ENCODE measurements at regions not wholly inside any gene's neighbourhood (a gene's known extent, or its start where the extent isn't known, plus 50 kb on each side); places are given as distances from the start of the nearest gene placed in this dataset.
A peak's percentile ranks its signal among the peaks of the same experiment; 100 is the strongest.

DNA sequence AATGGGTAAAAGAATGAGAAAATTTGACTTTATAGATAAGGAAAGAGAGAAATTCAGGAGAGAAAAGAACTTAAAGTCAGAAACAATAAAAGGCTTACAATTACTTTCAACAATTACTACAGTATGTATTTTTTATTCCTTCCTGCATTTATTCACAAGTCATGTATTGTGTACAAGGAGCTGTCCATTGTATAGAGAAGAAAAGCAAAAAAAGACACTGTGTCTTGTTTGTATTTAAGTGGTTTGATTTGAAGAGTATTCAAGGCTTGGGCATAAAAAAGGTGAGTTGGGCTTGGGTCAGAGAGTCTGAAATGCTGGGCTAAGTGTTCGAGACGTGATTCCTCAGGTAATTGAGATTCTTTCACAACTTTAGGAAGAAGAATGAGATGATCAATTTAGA is 394.2 kb upstream of the ROBO2 start:
- DNase-seq, result no peak

DNA sequence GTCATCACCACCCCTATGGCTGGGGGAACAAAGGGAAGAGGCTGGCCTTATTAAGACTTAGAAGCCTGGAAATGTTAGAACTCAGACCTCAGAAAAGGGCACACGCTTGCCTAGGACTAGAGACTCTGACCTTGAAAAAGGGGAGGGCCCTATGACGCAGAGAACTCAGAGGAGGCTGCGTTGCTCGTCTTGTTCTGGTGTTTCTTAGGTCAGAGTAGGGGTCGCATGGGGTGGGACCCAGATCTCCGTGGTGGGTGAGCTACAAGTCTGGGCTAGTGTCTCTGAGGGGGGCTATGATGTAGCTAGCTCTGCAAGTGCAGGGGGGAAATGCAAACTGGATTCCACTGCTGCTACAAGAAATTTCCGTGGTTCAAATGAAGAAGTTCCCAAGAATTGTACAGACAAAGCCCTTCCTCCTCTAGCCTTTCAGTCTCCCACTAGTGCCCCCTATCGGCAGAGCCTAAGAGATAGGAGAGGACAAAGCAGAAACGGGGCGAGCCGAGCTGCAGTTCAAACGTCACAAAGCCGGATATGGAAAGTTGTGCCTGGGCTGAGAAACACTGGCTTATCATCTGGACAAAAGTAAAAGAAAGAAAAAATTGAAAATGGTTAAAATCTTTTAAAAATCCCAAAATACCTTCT is 392.9 kb upstream of the ROBO2 start:
- no peak for DNase-seq

GRCh38 chr3:76651784-76652183 is 388.1 kb upstream of the ROBO2 start:
- DNase-seq, result no peak

DNA sequence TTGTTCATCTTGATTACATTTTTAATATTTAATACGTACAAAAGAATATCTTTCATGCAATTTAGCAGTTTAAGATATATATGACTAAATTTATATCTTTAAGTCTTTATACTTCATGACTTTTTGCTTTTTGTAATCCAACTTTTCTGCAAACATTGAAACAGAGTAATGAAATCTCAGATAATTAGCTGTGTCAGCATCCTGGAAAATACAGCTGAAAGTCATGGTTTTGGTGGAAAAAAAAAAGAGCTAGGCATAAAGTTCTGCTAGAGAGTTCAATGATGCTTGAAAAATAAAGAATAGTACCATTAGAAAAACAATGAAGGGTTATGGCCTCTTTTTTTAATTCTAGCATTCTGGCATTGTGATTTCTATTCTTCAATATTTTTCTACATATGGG is 387.4 kb upstream of the ROBO2 start:
- DNase-seq, result no peak

- DNase-seq, result no peak
These were observed 386.2 kb upstream of the ROBO2 start for GRCh38 chr3:76653640-76654251.

DNA sequence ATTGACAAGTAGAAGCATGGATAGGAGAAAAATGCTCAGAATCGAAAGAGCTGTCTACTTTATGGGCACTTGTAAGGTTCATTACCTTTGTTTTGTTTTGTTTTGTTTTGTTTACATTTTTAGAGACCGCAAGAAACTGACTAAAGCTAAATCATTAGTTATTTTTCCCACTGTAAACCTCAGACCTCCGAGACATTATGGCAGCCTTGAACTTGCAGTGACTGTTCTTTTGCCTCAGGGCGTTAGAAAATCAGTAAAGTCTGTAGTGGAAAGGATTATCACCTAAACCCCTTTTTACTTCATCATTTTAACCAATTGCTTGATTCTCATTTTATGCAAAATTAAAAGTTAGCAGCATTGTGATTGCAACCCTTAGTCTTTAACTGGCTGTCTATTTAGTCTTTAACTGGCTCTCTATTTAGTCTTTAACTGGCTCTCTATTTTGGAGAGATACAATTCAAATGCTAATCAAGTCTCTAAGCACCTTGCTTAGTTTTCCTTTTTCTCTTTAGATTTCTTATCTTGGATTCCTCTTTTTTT is 383.3 kb upstream of the ROBO2 start:
- no peak for DNase-seq

GRCh38 chr3:76657909-76658308 is 382.0 kb upstream of the ROBO2 start:
- no peak for DNase-seq

DNA sequence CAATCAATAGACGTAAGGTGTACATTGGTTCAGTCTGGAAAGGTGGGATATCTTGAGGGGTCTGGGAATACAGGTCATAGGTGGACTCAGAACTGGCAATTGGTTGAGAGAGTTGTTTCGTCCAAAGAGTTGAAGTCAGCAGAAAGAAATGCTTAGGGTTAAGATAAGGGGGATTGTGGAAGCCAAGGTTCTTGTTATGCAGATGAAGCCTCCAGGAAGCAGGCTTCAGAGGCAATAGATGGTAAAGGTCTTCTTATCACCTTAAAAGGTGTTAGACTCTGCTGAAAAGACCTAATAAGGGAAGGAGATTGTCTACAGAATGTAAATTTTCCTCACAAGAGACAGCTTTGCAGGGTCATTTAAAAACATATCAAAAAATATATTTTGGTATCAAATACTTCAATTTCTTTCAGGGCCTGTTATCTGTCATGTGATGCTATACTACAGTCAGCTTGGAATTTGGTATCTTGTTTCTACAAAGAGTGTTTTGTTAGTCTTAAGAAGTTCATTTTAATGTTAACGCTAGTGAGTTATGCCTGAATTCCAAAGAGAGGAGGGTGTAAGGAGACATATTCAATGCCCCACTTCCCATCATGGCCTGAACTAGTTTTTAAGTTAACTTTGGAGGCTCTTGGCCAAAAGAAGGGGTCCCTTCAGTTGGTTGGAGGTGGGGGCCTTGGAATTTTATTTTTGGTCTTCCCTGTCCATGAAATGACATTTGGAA is 378.2 kb upstream of the ROBO2 start:
- DNase-seq, result no peak

DNA sequence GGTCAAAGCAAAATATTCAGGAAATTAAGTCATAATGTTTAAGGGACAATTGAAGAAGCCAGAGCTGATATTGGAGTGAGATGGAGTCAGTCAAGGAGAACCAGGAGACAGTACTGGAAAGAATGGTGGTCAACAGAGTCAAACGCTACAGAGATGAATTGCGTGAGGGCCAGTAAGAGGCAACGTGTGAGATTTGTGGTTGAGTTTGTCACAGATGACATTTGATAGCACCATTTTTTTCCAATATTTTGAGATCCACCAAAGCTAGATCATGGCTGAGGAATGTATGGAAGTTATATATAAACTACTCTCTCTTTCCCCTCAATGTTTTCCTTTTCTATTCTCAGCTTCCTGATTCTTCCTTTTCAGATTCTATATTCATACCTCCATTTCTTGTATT is 375.1 kb upstream of the ROBO2 start:
- DNase-seq, result no peak

DNA sequence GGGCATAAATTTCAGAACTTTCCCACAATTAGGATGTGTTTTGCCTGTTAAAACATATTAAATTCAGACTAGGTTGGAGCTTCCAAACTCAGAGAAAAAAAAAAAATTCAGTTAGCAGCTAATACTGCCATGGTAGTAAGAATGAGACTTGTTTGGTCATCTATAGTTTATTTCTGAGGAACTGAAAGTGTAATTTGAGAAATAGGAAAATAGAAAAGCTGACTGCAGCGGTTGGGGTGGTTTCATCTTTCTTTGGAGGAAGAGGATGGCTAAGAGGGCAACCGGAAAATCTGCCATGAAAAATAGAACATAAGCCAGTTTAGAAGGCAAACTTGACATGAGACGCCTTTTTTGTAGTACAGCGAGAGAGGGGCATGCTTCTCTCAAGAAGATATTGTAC is 371.2 kb upstream of the ROBO2 start:
- DNase-seq, result no peak

GRCh38 chr3:76669322-76669721 is 370.6 kb upstream of the ROBO2 start:
- DNase-seq, result no peak

DNA sequence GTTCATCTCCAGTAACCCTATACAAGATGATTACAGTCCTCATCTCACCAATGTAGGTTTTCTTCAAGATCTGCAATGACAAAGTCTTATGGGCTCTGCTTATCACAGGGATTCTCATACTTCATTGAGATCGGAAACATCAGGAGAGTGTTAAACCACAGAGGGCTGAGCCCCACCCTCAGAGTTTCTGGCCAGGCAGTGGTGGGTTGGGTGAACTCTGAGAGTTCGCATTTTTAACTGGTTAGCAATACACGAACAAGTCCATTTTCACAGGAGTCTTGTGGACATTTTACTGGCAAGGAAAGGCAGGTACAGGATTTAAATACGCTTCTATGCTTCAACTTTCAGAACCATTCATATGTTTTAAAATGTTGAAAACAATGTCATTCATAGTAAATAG is 366.7 kb upstream of the ROBO2 start:
- no peak for DNase-seq

DNA sequence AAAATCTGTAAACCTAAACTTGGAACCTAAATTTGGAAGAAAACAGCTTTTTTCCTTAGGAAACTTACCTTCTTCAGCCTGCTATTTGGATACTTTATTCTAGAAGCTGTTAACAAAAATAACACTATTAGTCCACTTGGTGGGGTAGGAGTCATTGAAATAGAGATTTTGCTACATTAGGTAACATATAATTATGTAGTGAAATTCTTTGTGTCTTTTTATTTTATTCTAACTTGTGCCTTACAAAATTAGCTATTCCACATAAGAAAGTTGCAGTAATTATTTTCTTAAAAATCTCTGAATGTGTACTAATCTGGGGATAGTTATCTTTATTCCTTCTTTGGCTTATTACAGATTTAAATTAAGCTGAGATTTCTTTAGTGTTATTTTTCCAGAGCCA is 360.4 kb upstream of the ROBO2 start:
- no peak for DNase-seq

DNA sequence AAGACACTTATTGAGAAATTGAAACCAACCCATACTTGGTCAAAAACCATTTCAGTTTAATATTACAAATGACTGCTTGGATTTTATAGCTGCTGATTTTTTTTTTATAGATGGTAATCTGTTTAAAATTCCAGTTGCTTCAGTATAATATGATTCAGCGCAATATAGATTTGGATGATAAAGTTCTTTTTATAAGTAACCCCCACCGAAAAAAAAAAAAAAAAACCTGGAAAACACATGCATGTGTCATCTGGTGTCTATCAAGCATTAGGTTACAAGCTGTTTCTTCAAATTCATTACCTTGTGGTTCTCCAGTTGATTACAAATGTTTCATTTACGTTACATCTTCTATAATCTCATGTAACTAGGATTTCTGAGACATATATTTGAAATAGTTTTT is 356.6 kb upstream of the ROBO2 start:
- DNase-seq, result no peak

DNA sequence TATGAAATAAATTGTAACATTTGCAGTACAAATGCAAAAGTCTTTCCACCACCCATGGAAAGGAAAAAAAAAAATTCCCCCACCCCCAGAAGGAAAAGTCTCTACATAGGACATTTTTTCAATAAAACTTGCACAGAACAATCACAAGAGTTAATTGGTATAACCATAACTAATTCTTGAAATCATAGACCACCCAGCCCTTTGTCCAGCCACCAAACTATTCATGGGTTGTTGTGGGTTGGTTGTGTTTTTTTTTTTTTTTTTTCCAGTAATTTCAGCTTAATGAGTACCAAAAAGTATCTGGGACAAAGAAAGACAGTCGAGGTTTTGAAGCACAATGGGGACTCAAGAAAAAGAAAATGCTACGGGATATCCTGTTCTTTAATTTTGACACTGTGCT is 355.0 kb upstream of the ROBO2 start:
- no peak for DNase-seq

DNA sequence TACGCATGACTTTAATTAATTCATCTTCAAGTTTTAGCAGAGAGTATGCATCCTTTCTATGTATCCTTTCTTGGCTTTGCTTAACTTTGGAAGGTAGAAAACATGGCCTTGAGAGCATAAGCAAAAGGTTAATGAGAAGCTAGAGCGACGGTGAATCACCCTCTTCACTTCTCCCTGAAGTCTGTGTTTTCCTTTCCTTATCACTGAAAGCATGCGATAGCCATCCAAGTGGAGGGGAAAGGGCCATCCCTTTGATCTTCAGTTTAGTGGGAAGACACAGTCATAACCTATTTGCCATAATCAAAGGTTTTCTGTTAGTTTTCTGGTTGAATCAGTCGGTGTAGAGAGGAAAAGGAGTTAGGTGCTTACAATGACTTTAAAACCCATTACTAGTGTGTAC is 354.0 kb upstream of the ROBO2 start:
- DNase-seq, result no peak

GRCh38 chr3:76687019-76687418 is 352.9 kb upstream of the ROBO2 start:
- no peak for DNase-seq

- peak; percentile 77 for DNase-seq
These were observed 345.8 kb upstream of the ROBO2 start for GRCh38 chr3:76694063-76694462.

DNA sequence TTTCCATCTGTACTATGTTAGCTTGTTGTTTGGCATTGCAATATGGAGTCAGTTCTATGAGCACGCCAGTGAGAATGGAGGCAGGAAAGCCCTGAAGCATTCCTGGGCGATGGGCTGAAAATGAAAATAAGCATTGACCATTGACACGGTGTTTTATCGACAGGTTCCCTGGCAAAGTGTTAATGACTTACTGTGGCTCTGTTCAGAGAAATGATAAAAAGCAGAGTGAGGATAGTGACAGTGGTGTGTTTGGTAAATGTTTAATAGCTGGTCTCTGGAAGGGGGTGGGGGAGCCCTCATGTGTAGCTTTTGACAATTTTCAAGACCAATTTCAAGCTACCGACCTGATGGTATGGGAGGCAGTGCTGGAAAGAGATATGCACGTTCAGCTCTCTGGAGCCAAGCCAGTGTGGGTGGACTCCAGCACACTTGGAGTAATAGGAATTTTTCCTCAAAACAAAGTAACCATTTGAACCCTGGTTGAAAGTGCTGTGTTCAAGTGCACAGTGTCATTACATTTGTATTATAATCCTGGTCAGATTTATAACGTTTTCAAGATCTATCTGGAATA is 341.7 kb upstream of the ROBO2 start:
- DNase-seq, result no peak

GRCh38 chr3:76699846-76700245 is 340.1 kb upstream of the ROBO2 start:
- DNase-seq, result no peak

- no peak for DNase-seq
These were observed 339.6 kb upstream of the ROBO2 start for GRCh38 chr3:76700323-76700722.

DNA sequence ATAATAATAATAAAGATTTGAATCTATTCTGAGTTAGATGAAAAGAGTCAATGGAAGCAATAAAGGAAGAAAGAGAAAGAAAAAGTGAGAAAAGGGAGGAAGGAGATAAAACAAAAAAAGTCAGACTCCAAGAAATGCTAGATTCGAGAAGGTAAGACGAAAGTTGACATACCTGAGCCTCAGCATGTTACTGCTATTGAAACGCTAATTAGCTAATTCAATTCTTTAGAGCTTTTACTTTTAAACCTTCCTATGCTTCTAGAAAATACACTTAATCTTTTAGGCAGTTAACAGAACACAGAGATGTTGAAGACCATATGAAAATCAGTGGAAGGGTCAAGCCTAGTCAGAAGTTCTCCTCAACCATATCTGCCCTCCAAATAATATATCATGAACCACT is 337.2 kb upstream of the ROBO2 start:
- no peak for DNase-seq

- DNase-seq, result no peak
These were observed 324.5 kb upstream of the ROBO2 start for GRCh38 chr3:76715426-76715825.

- DNase-seq, result no peak
These were observed 316.5 kb upstream of the ROBO2 start for GRCh38 chr3:76723366-76723765.

Data from NCI-H1105 (cell line).